SK-N-MC (cell line): ENCODE measurements at regions not wholly inside any gene's neighbourhood (a gene's known extent, or its start where the extent isn't known, plus 50 kb on each side); places are given as distances from the start of the nearest gene placed in this dataset.

Source experiments
- EZH2 ChIP-seq: fragments of 200-600 bp; sonication (generic); IDR thresholded peaks from one replicate; pipeline ENCODE4 v1.6.1; 2017; ENCODE audit warnings: antibody characterized with exemption
- FOXP2 ChIP-seq: optimal IDR thresholded peaks from 2 replicates; pipeline ENCODE3; 2011; ENCODE audit warnings: mild to moderate bottlenecking, moderate library complexity; ENCODE audit not compliant: insufficient read depth; ENCODE audit errors: extremely low read length, control extremely low read depth
- POLR2AphosphoS5 ChIP-seq: IDR thresholded peaks from 2 replicates; pipeline ENCODE4 v1.6.1; 2012; ENCODE audit warnings: mild to moderate bottlenecking, low read depth, low read length, borderline replicate concordance

DNA sequence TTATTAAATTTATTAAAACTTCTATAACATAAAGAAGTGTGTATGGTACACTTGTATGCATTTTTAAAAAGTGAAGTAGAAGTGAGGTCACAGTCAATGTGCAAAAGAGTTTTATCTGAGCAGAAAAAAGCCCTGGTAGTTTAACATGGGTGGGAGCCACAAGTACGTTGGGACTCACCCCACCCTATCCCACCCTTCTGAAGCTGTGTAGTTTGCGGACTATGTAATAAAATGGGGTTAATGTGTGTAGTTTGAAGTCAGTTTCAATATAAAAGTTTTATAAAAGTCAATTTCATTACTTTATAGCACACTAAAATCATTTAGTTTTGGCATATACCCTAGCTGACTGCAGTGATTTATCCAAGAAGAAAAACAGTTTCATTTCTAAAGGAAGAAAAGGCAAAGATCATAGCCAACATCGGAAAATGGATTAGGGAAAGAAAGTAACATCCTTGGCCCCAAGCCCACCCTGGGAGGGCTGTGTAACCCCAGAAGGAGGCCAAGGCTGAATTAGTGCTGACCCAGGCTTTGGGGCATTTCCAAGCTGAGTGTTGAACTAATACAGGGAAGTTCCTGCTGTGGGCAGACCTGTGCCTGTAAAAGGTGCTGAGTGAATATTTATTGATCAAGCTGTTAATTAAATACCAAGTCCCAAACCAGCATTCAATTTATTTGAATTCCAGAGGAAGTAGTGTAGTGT, 398.6 kb upstream of the ADAMTSL1 start:
- TF ChIP-seq POLR2AphosphoS5 = no peak
- no peak for TF ChIP-seq EZH2
- TF ChIP-seq FOXP2 = no peak
